Mesothelial cell of epicardium (in vitro differentiated cells): ENCODE measurements at regions not wholly inside any gene's neighbourhood (a gene's known extent, or its start where the extent isn't known, plus 50 kb on each side); places are given as distances from the start of the nearest gene placed in this dataset.
"Not testable (repeated sequence)": the region's sequence is repeated elsewhere in the genome, so short reads cannot be mapped to it uniquely, and the experiment has no call there.

Experiments used
- DNase-seq, 2 experiments: peaks; one replicate each; pipeline ENCODE4 v3.0.0; 2021; ENCODE audit warnings: low spot score in 2 of 2; ENCODE audit not compliant: unreplicated experiment in 2 of 2
- H3K27ac Mint-ChIP-seq: 2 replicates; pipeline ENCODE4 v1.8.0; 2021; ENCODE audit warnings: mixed read lengths
- H3K27me3 Mint-ChIP-seq: 2 replicates; pipeline ENCODE4 v1.8.0; 2021; ENCODE audit warnings: low read depth, mixed read lengths
- H3K36me3 Mint-ChIP-seq: 2 replicates; pipeline ENCODE4 v1.8.0; 2021; ENCODE audit warnings: mixed read lengths
- H3K4me1 Mint-ChIP-seq: 2 replicates; pipeline ENCODE4 v1.8.0; 2021; ENCODE audit warnings: mixed read lengths
- H3K4me3 Mint-ChIP-seq: 2 replicates; pipeline ENCODE4 v1.8.0; 2021; ENCODE audit warnings: mild to moderate bottlenecking, moderate library complexity, mixed read lengths
- H3K9me3 Mint-ChIP-seq: 2 replicates; pipeline ENCODE4 v1.8.0; 2021; ENCODE audit warnings: mixed read lengths
- TF ChIP-seq, protein P1 (sequence below): fragments of 200-600 bp; sonication (generic); IDR thresholded peaks from one replicate; pipeline ENCODE4 v1.5.0; 2021; ENCODE audit warnings: antibody characterized with exemption; ENCODE audit not compliant: unreplicated experiment

- Mint-ChIP-seq H3K4me3 (no peak overlapping the region), H3K27me3 (no peaks in the 10 kb centered on the region), H3K27ac (no peak overlapping the region), H3K36me3 (peaks cover 10% of the 10 kb centered on the region), H3K4me1 (peaks cover 57% of the 10 kb centered on the region), H3K9me3 (no peaks in the 10 kb centered on the region)
- TF ChIP-seq, protein P1, sequence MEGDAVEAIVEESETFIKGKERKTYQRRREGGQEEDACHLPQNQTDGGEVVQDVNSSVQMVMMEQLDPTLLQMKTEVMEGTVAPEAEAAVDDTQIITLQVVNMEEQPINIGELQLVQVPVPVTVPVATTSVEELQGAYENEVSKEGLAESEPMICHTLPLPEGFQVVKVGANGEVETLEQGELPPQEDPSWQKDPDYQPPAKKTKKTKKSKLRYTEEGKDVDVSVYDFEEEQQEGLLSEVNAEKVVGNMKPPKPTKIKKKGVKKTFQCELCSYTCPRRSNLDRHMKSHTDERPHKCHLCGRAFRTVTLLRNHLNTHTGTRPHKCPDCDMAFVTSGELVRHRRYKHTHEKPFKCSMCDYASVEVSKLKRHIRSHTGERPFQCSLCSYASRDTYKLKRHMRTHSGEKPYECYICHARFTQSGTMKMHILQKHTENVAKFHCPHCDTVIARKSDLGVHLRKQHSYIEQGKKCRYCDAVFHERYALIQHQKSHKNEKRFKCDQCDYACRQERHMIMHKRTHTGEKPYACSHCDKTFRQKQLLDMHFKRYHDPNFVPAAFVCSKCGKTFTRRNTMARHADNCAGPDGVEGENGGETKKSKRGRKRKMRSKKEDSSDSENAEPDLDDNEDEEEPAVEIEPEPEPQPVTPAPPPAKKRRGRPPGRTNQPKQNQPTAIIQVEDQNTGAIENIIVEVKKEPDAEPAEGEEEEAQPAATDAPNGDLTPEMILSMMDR, result no peak
- DNase-seq, result no peak
Observed at GRCh38 chr16:85515830-85516397, 97.2 kb upstream of the GSE1 start.

DNA sequence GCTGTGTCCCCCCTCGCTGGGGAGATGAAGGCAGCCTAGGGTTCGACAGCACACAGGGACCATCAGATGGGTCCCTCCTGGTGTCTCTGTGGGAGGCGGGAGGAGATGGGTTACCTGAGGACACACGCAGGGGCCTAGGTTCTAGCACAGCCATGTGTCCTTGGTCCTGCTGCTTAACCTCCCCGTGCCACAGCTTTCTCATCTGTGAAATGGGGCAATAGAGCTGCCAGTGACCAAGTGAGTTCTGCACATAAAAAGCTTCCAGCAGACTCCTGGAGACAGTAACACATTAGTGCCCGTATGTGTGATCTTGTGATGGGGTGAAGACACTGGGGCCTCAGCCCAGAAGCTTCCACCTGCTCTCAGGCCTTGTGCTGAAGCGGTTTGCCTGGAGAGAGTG lies 96.0 kb upstream of the GSE1 start:
- no peak for DNase-seq
- H3K9me3 Mint-ChIP-seq, result no peaks in the 10 kb centered on the region
- H3K36me3 Mint-ChIP-seq, result peaks cover 10% of the 10 kb centered on the region
- no peaks in the 10 kb centered on the region for H3K27me3 Mint-ChIP-seq
- H3K4me3 Mint-ChIP-seq, result no peak overlapping the region
- peaks cover 62% of the 10 kb centered on the region for H3K4me1 Mint-ChIP-seq
- no peak overlapping the region for H3K27ac Mint-ChIP-seq
- TF ChIP-seq, protein P1, result no peak

GRCh38 chr16:85517563-85518179 lies 95.5 kb upstream of the GSE1 start:
- TF ChIP-seq, protein P1, result no peak
- Mint-ChIP-seq H3K36me3 (peaks cover 10% of the 10 kb centered on the region), H3K4me1 (peaks cover 62% of the 10 kb centered on the region), H3K9me3 (no peaks in the 10 kb centered on the region), H3K27me3 (no peaks in the 10 kb centered on the region), H3K27ac (no peak overlapping the region), H3K4me3 (no peak overlapping the region)
- DNase-seq, result no peak

DNA sequence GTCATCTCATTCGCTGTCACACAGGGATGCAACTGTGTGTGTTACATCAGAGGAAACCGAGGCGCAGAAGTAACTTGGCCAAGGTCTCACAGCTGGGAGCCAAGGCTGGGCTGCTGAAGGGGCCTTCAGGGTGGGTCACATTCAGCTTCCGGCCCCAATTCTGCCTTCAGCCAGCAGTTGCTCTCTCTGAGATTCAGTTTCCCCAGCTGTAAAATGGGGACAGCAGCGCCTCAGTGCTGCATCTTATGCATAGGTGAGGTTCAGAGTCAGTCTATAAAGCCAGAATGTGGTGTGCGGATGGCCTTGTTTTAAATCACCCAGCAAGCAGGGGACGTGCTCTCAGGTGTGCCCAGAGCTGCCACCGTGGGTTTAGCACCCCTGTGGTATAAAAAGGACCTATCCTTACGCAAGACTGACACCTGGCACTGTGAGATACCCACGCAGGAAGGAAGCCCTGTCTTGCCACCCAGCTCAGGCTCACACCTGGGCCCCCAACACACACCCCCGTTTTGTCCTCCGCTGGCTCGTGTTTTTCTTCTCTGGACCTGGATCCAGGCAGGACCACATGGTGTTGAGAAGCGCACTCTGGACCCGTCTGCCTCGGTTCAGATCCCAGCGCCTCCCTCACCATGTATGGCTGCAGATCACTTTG lies 94.6 kb upstream of the GSE1 start:
- H3K4me3 Mint-ChIP-seq, result no peak overlapping the region
- peaks cover 63% of the 10 kb centered on the region for H3K4me1 Mint-ChIP-seq
- TF ChIP-seq, protein P1, result no peak
- peaks cover 10% of the 10 kb centered on the region for H3K36me3 Mint-ChIP-seq
- no peak overlapping the region for H3K27ac Mint-ChIP-seq
- no peaks in the 10 kb centered on the region for H3K27me3 Mint-ChIP-seq
- DNase-seq, result no peak
- no peaks in the 10 kb centered on the region for H3K9me3 Mint-ChIP-seq

DNA sequence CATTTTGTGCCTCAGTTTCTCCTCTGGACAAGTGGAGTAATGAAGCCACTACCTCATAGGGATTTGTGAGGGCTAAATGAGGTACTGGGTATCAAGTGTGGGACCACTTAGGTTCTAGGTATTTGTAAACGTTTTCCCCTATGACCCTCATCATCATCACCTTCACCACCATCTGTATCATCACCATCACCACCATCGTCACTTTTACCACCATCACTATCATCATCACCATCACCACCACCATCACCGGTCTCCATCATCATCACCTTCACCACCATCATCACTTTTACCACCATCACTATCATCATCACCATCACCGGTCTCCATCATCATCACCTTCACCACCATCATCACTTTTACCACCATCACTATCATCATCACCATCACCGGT lies 94.1 kb upstream of the GSE1 start:
- H3K36me3 Mint-ChIP-seq, result peaks cover 10% of the 10 kb centered on the region
- DNase-seq, H3K9me3 Mint-ChIP-seq, H3K27ac Mint-ChIP-seq, H3K27me3 Mint-ChIP-seq, H3K4me3 Mint-ChIP-seq: not testable (repeated sequence)
- peaks cover 61% of the 10 kb centered on the region for H3K4me1 Mint-ChIP-seq

DNA sequence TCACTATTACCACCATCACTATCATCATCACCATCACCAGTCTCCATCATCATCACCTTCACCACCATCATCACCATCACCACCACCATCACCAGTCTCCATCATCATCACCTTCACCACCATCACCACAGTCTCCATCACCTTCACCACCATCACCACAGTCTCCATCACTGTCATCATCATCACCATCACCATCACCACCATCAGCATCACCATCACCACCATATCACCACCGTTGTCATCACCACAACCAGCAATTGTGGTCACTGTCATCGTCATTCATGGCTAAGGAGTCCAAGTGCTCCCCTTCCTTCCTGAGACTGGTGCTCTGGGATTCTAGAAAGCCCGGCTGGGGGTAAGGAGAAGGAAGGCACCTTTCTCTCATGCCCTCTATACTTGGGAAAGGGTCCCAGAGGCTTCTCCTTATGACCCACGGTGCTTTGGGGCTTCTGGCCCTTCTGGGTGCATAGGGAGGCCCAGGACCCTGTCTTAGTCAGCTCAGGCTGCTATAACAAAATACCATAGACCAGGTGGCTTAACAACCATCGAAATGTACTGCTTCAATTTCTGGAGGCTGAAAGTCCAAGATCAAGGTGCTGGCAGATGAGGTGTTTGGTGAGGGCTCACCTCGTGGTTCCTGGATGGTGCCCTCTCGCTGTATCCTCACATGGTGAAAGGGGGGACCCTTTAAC lies 93.4 kb upstream of the GSE1 start:
- TF ChIP-seq, protein P1, result no peak

More for the DNA sequence above, 93.4 kb upstream of the GSE1 start:
- peaks cover 63% of the 10 kb centered on the region for H3K4me1 Mint-ChIP-seq
- H3K27me3 Mint-ChIP-seq, result no peaks in the 10 kb centered on the region
- H3K36me3 Mint-ChIP-seq, result peaks cover 10% of the 10 kb centered on the region
- no peak for DNase-seq
- no peak overlapping the region for H3K4me3 Mint-ChIP-seq
- H3K9me3 Mint-ChIP-seq, result no peaks in the 10 kb centered on the region
- H3K27ac Mint-ChIP-seq, result no peak overlapping the region
